HG03060 (cell line): ENCODE measurements at regions not wholly inside any gene's neighbourhood (a gene's known extent, or its start where the extent isn't known, plus 50 kb on each side); places are given as distances from the start of the nearest gene placed in this dataset.

Experiments used
- ATAC-seq: cut with Tn5 transposase; IDR thresholded peaks from one replicate; pipeline ENCODE4 v1.9.1; 2021; ENCODE audit warnings: low read depth, moderate number of reproducible peaks; ENCODE audit not compliant: unreplicated experiment

DNA sequence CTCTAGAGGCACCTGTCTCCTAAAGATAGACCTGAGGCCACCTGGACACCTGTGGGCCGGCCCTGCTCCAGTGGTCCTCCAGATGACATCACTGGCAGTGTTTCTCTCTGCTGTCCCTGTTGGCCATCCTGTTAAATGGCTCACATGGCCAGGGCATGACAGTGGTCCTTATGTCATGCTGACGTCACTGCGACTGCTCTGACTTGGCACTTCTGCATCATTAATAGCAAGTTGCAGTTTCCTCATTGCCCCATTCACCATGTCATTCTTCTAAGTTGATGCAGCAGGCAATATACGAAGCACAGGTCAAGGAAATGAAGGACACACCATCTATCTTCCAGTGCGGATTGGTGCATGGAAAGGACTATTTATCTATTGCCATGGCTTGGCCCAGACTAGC lies 1468.5 kb upstream of the TMEM132C start:
- ATAC-seq, result no peak

DNA sequence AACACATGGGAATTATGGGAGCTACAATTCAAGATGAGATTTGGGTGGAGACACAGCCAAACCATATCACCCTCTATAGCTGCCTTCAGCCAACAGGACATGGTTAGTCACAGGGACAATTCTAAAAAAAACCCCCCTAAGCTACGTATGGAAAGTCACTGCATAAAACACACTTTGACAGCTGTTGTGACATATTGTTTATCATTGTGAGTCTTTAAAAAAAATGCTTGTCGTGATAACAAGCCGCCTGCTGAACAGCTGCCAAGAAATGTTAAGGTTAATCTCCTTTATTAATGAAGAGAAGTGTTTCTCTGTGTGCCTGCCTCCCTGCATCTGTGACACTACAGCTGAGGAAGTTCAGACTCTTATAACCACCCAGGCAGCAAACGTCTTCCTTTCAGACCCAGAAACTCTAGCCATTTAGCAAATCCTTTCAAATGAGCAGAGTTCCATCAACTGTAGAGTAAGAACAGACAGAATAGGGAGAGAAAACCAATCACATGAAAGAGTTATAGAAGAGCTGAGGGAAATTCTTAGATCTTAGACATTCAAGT lies 1459.6 kb upstream of the TMEM132C start:
- ATAC-seq, result no peak

DNA sequence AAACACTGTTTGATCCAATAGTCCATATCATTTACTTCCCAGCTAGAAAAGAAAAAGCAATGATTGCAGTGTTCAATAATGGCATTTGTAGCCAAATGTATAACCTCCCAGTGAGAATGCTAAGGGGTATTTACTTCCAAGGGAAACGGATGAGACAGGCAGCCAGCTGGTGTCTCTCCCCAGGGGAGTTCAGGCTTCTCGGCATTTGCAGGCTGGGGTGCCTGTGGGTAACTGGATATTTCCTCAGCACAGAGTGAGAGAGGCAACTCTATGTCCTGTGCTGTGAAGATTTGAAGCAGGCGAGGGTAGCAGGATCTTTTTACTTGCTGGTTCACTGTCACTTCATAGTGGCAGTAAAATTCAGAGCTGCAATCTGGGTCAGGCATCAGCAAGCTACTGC lies 1455.6 kb upstream of the TMEM132C start:
- no peak for ATAC-seq

DNA sequence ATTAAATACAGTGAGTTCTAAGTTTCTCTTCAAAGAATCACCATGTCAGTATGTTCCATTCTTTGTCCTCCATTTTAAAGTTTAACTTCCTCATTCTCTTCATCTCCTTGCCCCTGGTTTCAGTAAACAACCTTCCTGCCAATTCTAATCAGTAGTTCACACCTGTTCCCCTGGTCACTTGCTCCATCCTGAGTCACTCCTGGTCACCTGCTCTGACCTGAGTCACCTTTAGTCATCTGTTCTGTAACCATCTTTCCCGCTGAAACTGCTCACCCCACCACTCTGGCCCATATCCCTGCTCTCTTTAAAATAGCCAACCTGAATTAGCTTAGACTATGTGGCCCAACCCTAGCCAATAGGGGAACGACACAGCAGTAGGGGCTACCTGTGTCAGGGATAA lies 1447.4 kb upstream of the TMEM132C start:
- ATAC-seq, result no peak

DNA sequence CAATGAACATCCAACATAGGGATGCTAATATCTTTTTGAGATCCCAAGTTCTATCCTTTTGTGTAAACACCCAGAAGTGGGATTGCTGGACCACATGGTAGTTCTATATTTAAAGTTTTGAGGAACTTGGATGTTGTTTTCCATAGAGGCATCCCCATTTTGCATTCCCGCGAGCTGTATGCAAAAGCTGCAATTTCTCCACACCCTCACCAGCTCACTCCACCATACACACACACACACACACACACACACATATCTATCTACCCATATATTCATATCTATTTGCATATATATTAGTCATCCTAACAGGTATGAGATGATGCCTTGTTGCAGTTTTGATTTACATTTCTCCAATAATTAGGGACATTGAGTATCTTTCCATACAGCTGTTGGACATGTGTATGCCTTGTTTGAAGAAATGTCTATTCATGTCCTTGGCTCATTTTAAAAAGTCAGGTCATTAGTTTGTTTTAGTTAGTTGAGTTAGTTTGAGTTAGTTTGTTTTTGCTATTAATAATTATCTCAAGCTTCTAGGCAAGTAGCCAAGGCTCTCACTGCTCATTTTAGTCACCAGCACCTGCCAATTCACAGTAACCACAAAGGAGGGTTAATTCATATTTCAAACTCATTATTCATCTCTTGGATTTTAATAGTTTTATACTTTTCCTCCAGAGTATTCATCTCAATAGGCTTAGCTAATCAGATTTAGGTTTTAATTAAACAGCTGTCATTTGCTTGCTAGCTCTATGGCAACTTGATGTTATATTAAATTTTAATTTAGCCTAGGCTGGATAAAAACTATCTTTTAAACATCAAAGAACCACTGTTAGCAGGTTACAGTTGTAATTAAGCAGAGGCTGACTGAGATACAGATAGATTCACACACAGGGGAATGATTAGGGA lies 1435.9 kb upstream of the TMEM132C start:
- ATAC-seq, result no peak

DNA sequence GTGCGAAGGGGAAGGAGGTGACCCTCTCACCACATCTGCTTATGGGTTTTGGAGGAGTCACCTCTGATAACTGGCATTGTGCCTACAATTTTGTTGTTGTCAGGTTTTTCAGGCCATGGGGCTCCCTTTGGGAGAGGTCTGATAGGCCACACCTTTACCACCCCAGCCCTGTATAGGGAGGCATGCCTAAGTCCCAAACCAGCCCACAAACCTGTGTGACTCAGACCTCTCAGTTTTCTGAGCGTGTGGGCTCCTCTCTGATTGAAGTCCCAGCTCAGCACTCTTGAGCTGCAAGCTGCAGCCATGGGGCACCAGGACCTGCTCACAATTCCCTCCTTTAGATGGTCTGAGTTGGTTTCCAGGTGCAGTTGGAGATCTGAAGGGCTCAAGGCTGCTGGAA lies 1429.3 kb upstream of the TMEM132C start:
- no peak for ATAC-seq

DNA sequence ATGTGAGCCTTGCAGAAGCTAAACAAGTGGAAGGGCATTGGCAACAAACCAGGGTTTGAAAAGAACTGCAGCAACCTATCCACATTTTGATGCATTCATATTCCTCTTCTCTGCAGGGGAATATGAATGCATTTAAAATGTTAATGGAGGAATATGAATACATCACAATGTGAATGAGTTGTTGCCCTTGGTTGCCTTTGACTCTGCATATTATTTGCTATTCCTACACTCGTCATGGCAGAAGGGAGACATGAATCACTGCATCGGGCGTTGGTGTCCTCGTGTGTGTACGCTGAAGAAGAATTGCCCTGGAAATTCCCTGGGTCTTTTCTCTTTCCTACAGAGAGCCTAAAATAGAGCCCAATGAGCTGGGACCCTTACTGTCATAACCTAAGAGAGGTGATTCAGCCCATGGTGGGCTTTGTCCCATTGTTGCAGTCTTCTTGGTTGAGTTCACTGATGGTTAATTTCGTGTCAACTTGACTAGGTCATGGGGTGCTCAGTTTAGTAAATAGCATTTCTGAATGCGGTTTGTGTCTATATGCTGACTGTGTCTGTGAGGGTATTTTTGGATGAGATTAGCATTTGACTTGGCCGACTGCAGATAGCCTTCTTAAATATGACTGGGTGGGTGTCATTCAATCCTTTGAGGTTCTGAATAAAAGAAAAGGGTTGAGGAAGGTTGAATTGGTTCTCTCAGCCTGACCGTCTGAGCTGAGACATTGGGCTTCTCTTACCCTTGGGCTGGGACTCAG lies 1422.9 kb upstream of the TMEM132C start:
- no peak for ATAC-seq

DNA sequence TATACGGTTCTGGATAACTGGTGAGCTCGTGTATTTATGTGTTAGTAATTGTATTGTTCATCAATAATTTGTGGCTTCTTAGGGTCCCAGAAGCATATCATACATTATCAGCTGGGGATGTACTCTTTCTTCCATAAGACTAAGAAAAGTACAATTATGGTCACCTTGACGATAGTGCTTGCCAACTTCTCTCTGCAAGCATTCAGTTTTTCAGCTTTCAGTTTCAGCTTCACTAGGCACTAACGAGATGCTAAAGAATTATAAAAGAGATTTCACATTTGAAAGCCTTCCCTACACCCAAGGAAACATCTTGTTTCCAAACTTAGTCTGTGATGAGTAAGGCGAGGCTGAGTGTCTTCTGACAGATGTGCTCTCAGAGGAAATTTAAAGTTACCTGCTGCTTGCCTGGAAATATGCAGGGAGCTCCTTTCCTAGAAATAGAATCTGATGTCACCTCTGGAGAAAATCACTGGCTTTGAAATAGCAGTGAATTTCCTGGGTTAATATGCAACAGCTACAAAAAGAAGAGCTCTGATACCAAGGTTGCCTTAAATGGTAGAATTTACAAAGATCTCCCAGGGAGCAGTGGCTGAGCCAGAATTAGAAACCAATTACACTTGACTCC lies 1419.9 kb upstream of the TMEM132C start:
- no peak for ATAC-seq

DNA sequence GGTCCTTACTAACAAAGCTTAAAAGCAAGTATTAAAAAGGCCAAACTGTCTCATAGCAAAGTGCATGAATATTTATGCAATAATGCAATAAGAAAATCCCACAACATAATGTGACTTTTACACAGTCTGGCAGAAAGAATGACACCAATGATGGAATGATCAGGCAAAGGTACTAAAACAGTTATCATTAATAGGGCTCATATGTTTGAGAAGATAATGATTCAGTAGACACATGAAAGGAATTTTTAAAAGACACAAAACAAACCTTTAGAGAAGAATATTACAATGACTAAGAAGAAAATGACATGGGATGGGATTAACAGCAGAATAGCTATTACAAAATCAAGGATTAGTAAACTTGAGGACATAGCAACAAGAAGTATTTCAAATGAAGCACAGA lies 1411.2 kb upstream of the TMEM132C start:
- no peak for ATAC-seq

DNA sequence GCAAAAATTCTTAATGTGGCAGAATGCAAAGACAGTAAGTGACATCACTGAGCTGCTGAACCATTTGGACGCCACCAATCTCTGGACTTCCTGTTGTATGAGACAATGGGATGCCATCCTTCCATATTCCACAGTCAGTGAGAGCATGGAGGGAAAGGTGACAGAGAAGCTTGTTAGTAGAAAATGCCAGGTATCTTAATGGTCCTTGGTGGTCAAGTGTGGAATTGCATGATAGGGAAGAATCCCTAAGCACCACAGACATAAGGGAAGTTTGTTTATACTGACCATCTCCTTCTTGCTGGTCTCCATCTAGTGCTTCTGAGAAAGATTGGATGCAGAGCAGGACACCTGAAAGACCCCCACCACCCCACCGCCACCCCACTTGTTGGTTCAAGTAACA lies 1410.0 kb upstream of the TMEM132C start:
- ATAC-seq, result no peak

DNA sequence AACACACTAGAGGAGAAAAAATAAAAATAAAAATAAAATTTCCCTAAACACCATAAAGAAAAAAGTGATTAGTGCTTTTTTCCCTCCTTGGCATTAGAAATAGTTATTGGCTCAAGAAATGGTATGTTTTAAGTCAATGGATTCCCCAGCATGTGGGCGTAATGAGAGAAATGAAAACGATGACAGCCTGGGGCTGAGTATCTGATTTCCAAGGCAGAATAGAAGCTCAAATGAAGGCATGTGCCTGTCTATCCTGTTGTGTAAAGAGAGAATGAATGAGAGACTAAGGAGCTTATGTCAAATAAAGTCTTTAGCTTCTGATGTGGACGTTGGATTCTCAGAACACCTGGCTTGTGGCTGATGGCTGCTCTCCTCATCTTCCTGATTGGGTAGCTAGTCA lies 1408.4 kb upstream of the TMEM132C start:
- no peak for ATAC-seq

DNA sequence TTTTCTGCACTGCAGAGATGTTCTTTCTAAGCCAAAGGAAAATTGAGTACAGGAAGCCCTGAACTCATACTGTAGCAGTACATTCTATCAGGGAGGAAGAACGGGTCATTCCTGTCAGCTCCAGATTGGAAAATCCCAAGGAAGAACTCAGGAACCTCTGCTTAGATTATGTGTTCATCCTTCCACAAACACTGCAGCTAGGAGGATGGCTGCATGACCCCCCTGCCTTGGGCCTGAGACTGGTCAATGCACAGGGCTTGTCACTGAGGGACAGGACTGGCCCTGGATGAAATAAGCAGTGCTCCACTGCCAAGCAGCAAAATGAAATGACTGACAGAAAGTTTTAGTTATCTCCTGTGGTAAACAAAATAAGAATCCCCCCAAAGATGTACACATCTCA lies 1406.8 kb upstream of the TMEM132C start:
- no peak for ATAC-seq

DNA sequence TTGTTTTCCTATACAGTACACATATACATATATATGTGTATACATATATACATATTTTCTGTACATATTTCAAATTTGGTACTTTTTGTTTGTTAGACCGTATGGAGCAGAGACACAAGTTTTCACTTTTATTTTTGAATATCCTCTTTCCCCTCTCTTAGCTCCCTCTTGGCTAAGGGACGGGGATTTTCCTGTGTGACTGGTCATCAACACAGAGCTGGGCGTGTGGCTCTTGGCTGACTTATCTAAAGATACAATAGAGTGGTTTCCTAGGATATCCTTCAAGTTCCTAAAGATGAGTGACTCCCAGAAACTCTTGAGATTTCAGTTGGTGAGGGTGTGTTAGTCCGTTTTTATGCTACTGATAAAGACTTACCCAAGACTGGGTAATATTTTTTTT lies 1404.5 kb upstream of the TMEM132C start:
- no peak for ATAC-seq

DNA sequence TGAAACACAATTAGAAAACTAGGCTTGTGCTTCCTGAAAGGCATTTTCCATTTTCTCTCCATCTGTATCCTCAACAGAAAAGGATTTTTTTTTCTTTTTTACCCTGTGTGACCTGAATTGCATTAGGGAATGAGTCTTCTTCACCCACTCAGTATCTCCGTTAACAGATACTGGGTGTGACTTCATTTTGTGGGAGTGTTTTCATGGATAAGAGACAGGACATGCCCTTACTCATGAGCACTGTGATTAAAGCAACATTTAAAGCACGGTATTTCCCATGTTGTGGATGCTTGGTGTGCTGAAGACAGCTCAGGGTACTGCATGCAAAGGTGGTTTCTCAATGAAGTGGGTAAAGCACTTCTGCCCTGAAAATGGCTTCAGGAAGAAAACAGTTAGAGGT lies 1397.3 kb upstream of the TMEM132C start:
- no peak for ATAC-seq

DNA sequence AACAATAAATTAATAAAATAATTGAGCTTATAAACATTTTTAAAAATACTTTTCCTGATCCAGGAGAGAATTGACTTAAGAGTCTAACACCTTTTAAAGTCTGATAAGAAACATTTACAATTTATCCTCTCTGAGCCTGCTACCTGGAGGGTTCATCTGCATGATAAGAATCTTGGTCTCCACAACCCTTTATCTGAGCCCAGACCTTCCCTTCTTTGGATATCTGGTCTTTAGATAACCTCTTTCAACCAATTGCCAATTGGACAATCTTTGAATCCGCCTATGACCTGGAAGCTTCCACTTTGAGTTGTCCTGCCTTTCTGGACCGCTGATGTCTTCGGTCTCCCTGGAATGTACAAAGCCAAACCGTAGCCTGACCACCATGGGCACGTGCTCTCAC lies 1393.3 kb upstream of the TMEM132C start:
- ATAC-seq, result no peak

DNA sequence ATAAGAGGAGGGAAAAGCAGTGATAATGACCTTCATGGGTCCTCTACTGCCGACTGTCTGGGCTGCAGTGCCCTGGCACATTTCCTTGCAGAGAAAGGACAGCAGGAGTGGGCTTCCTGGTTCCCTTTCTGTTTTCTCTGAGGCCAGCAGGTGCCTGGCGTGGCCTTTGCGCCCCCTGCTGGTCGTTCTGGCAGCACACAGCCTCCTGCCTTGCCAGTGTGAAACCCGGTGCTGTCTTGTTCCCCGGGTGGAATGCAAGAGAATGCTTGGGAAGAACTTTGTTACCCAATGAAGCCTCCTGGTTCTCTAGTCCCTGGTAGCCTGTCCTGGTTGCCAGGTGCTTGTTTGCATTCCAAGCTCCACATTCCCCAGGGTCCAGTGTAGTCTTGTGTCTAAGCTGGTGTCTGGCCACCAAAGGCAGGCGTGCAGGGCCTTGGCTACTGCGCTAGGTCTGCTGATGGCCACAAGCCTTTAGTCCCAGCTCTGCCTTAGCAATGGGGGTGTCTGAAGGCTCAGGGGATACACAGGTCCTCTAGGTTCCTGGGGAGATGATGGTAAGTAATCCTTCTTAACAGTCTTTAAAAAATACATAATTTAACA lies 1392.4 kb upstream of the TMEM132C start:
- peak; percentile 70 for ATAC-seq

DNA sequence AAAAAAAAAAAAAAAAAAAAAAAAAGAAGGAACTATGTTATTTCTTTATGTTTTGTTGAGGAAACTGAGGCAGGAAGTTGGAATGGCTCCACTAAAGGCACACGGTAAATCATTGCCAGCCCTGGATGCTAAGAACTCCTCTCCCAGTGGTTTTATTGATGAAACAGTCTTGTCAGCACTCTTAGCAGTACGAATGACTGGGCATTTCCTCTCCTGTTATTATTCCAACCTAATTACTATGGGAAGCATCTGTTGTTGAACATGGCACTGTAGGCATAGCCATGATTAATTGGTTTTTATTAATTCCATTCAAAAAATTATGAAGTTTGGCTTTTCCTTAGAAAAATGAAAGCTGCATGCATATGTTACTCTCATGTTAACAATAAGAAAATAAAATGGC lies 1387.1 kb upstream of the TMEM132C start:
- ATAC-seq, result no peak

DNA sequence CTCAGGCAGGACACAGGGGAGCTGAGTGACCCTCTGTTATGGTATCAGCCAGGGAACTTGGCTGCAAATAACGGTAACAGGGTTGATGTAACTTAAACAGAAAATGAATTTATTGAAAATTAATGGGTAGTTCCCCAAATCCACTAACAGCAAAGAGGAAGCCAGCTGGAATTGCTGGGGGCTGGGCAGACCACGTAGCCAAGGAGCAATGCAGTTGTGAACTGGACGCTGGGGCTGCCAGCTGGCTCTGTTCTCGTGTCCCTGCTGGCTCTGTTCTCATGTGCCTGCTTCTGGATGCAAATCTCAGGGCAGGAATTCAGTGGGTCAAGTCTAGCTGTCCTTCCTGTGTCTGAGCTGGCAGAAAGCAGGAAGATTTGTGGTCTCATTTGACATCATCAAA lies 1383.3 kb upstream of the TMEM132C start:
- ATAC-seq, result no peak

DNA sequence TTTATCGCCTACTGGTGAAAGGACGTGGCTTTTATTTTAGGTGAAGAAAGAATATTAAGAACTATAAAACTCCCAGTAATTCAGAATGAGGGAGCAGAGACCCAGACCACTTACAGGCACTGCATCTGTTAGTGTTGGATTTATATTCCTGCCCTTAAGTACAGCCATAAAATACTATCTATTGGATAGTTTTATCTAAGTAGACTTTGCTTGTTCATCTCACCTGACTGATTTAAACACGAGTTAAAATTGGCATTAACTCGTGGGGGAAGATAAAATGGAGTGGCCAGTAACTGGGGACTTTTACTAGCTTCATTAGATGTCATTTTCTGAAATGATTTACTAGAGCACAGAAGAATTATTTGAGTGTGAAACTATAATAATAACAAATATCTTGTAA lies 1377.5 kb upstream of the TMEM132C start:
- no peak for ATAC-seq

DNA sequence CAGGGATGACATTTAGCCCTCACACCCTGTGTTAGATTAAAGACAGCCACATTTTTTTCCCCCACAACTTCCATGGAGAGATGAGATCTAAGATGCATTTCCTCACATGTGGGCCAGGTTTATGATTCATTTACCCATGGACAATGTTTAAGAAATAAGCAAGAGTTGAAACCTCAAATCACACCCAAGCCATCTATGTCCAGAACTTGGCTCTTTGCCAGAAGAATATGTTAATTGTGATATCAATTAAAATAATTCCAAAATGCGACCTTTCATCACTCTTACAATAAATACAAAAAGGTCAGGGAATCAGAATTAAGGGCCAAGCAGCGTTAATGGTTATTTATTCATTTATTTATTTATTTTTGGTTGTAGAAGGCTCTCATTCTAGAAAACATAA lies 1376.9 kb upstream of the TMEM132C start:
- ATAC-seq, result no peak

DNA sequence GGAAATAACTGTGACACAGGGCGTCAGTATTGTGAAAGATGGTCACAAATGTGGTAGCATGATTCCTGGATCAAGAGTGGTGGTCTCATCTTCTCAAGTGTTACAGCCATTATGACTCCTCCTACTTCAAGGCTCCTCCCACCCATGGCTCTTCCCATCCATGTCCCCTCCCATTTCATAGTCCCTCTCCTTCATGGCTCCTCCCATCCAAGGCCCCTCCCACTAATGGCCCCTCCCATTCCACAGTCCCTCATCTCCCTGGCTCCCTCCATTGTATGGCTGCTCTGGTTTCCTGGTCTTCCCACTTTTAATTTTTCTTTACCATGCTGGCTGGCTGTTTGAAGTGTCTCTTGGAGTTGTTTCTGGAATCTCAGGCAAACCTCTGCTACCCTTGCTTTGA lies 1375.2 kb upstream of the TMEM132C start:
- ATAC-seq, result no peak
